ENCODE measurements at regions not wholly inside any gene's neighbourhood (a gene's known extent, or its start where the extent isn't known, plus 50 kb on each side); places are given as distances from the start of the nearest gene placed in this dataset.

- DNase-seq (ENCODE audit: extremely low read depth, low read depth): no peak
- no peak for TF ChIP-seq CTCF (IDR thresholded peaks at IDR 0.05; ENCODE audit: low read depth, low read length, missing control alignments)
- H3K4me3 ChIP-seq (replicated peaks; ENCODE audit: low read depth, low read length): no peak overlapping the region
Measured at GRCh38 chr5:167872791-167873190, 418.7 kb upstream of the WWC1 start.

- H3K4me3 ChIP-seq (replicated peaks; ENCODE audit: low read depth, low read length): no peak overlapping the region
- TF ChIP-seq CTCF (IDR thresholded peaks at IDR 0.05; ENCODE audit: low read depth, low read length, missing control alignments): no peak
- DNase-seq (ENCODE audit: extremely low read depth, low read depth): no peak
Measured at GRCh38 chr5:167877114-167877722, 414.2 kb upstream of the WWC1 start.

- no peak for TF ChIP-seq CTCF (IDR thresholded peaks at IDR 0.05; ENCODE audit: low read depth, low read length, missing control alignments)
- no peak overlapping the region for H3K4me3 ChIP-seq (replicated peaks; ENCODE audit: low read depth, low read length)
- no peak for DNase-seq (ENCODE audit: extremely low read depth, low read depth)
Measured at GRCh38 chr5:167877924-167878323, 413.5 kb upstream of the WWC1 start.

GRCh38 chr5:167880420-167880819 is 411.0 kb upstream of the WWC1 start:
- no peak for TF ChIP-seq CTCF (IDR thresholded peaks at IDR 0.05; ENCODE audit: low read depth, low read length, missing control alignments)
- no peak for DNase-seq (ENCODE audit: extremely low read depth, low read depth)
- H3K4me3 ChIP-seq (replicated peaks; ENCODE audit: low read depth, low read length): no peak overlapping the region

DNA sequence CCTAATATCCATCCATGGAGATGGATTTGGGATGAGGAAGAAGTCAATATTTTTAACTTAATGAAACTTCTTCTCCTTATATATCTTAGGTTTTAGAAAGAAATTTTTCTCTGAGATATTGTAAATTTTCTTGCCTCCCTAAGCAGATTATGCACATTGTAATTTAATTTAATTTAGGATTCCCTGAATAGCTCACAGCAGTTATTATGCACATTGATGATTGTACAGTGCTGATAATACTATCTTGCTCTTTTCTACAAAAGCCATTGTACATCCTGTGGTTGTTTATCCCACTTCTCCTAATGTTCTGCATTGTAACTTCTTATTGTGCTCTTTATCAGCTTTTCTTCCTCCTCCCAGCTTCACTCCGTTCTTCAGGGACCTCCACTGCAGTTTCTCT is 410.4 kb upstream of the WWC1 start:
- no peak overlapping the region for H3K4me3 ChIP-seq (replicated peaks; ENCODE audit: low read depth, low read length)
- DNase-seq (ENCODE audit: extremely low read depth, low read depth): no peak
- TF ChIP-seq CTCF (IDR thresholded peaks at IDR 0.05; ENCODE audit: low read depth, low read length, missing control alignments): no peak

- H3K4me3 ChIP-seq (replicated peaks; ENCODE audit: low read depth, low read length): no peak overlapping the region
- TF ChIP-seq CTCF (IDR thresholded peaks at IDR 0.05; ENCODE audit: low read depth, low read length, missing control alignments): no peak
- DNase-seq (ENCODE audit: extremely low read depth, low read depth): no peak
Measured at GRCh38 chr5:167886196-167886595, 405.2 kb upstream of the WWC1 start.

DNA sequence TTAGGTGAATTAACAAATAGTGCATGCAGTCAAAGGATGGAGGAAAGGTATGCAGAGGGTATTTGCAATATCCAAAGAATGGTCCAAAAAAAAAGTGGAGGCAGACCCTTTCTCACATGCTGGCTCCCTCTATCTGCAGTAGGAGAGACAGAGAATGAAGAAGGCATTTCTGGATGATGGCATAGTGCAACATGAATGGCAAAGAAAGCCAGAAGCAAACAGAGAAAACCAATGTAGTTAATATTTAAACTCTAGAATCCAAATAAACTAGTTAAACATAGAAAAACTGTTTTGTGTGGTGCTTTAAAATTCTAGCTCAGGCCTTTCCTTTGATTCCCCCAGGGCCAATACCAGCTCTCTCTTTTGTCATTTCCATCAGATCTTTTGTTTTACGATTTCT is 403.1 kb upstream of the WWC1 start:
- no peak for DNase-seq (ENCODE audit: extremely low read depth, low read depth)
- no peak for TF ChIP-seq CTCF (IDR thresholded peaks at IDR 0.05; ENCODE audit: low read depth, low read length, missing control alignments)
- H3K4me3 ChIP-seq (replicated peaks; ENCODE audit: low read depth, low read length): no peak overlapping the region
